ENCODE measurements at regions not wholly inside any gene's neighbourhood (a gene's known extent, or its start where the extent isn't known, plus 50 kb on each side); places are given as distances from the start of the nearest gene placed in this dataset.

DNA sequence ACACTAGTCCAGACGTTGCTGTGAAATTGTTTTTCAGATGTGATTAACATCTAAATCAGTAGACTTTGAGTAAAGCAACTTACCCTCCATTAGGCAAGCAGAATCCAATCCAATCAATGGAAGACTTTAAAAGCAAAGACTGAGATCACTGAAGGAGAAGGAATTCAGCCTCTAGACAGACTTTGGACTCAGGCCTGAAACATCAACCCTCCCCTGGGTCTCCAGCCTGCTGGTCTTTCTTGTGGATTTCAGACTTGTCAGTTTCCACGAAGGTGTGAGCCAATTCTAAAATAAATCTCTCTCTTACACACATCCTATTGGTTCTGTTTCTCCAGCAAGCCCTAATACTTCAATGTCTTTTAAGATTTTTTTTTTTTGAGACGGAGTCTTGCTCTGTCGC, 50.0 kb upstream of the EDAR start:
- Mint-ChIP-seq H3K9me3 (peaks cover 4% of the 10 kb centered on the region), H3K27ac (no peak overlapping the region), H3K36me3 (no peaks in the 10 kb centered on the region), H3K4me3 (no peak overlapping the region), H3K27me3 (ENCODE audit: low read depth) (peaks cover 15% of the 10 kb centered on the region), H3K4me1 (no peaks in the 10 kb centered on the region)
- no peak for DNase-seq (ENCODE audit: low spot score)
- no peak for ATAC-seq
- ChIA-PET CTCF (no interaction called here), POLR2A (no interaction called here)
- no peak for TF ChIP-seq SMAD4 (CRISPR knock-in tag; IDR thresholded peaks at IDR 0.05)
- TF ChIP-seq NFYB (CRISPR knock-in tag; conservative IDR thresholded peaks at IDR 0.05; ENCODE audit: low read depth) = no peak
- TF ChIP-seq, protein P1, sequence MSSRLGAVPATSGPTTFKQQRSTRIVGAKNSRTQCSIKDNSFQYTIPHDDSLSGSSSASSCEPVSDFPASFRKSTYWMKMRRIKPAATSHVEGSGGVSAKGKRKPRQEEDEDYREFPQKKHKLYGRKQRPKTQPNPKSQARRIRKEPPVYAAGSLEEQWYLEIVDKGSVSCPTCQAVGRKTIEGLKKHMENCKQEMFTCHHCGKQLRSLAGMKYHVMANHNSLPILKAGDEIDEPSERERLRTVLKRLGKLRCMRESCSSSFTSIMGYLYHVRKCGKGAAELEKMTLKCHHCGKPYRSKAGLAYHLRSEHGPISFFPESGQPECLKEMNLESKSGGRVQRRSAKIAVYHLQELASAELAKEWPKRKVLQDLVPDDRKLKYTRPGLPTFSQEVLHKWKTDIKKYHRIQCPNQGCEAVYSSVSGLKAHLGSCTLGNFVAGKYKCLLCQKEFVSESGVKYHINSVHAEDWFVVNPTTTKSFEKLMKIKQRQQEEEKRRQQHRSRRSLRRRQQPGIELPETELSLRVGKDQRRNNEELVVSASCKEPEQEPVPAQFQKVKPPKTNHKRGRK (CRISPR knock-in tag; IDR thresholded peaks at IDR 0.05; ENCODE audit: borderline replicate concordance) = no peak
- TF ChIP-seq FOXP1 (CRISPR knock-in tag; IDR thresholded peaks at IDR 0.05; ENCODE audit: borderline replicate concordance) = no peak
- no peak for TF ChIP-seq RELA (CRISPR knock-in tag; IDR thresholded peaks at IDR 0.05; ENCODE audit: borderline replicate concordance)
- TF ChIP-seq KAT7 (CRISPR knock-in tag; IDR thresholded peaks at IDR 0.05; ENCODE audit: borderline replicate concordance) = no peak
- TF ChIP-seq, protein P2, sequence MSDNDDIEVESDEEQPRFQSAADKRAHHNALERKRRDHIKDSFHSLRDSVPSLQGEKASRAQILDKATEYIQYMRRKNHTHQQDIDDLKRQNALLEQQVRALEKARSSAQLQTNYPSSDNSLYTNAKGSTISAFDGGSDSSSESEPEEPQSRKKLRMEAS (CRISPR knock-in tag; IDR thresholded peaks at IDR 0.05) = no peak
- TF ChIP-seq, protein P3, sequence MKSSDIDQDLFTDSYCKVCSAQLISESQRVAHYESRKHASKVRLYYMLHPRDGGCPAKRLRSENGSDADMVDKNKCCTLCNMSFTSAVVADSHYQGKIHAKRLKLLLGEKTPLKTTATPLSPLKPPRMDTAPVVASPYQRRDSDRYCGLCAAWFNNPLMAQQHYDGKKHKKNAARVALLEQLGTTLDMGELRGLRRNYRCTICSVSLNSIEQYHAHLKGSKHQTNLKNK (CRISPR knock-in tag; IDR thresholded peaks at IDR 0.05) = no peak
- TF ChIP-seq ERG (CRISPR knock-in tag; IDR thresholded peaks at IDR 0.05) = no peak
- TF ChIP-seq, protein P4, sequence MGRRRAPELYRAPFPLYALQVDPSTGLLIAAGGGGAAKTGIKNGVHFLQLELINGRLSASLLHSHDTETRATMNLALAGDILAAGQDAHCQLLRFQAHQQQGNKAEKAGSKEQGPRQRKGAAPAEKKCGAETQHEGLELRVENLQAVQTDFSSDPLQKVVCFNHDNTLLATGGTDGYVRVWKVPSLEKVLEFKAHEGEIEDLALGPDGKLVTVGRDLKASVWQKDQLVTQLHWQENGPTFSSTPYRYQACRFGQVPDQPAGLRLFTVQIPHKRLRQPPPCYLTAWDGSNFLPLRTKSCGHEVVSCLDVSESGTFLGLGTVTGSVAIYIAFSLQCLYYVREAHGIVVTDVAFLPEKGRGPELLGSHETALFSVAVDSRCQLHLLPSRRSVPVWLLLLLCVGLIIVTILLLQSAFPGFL (CRISPR knock-in tag; IDR thresholded peaks at IDR 0.05; ENCODE audit: borderline replicate concordance) = no peak
- TF ChIP-seq E2F5 (CRISPR knock-in tag; IDR thresholded peaks at IDR 0.05) = no peak
- TF ChIP-seq SP1 (CRISPR knock-in tag; conservative IDR thresholded peaks at IDR 0.05) = no peak
- TF ChIP-seq, protein P5, sequence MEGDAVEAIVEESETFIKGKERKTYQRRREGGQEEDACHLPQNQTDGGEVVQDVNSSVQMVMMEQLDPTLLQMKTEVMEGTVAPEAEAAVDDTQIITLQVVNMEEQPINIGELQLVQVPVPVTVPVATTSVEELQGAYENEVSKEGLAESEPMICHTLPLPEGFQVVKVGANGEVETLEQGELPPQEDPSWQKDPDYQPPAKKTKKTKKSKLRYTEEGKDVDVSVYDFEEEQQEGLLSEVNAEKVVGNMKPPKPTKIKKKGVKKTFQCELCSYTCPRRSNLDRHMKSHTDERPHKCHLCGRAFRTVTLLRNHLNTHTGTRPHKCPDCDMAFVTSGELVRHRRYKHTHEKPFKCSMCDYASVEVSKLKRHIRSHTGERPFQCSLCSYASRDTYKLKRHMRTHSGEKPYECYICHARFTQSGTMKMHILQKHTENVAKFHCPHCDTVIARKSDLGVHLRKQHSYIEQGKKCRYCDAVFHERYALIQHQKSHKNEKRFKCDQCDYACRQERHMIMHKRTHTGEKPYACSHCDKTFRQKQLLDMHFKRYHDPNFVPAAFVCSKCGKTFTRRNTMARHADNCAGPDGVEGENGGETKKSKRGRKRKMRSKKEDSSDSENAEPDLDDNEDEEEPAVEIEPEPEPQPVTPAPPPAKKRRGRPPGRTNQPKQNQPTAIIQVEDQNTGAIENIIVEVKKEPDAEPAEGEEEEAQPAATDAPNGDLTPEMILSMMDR (IDR thresholded peaks at IDR 0.05) = no peak
- TF ChIP-seq EMX1 (CRISPR knock-in tag; IDR thresholded peaks at IDR 0.05) = no peak
- no peak for TF ChIP-seq ZNF263 (CRISPR knock-in tag; IDR thresholded peaks at IDR 0.05; ENCODE audit: low read depth)
- no peak for TF ChIP-seq IRF2 (CRISPR knock-in tag; IDR thresholded peaks at IDR 0.05; ENCODE audit: borderline replicate concordance, low read depth)
- TF ChIP-seq FOXP4 (CRISPR knock-in tag; IDR thresholded peaks at IDR 0.05) = no peak
- TF ChIP-seq PRRX2 (CRISPR knock-in tag; IDR thresholded peaks at IDR 0.05) = no peak

All from WTC11 (cell line).